Liver (tissue), 8 donors: ENCODE measurements at regions not wholly inside any gene's neighbourhood (a gene's known extent, or its start where the extent isn't known, plus 50 kb on each side); places are given as distances from the start of the nearest gene placed in this dataset.

Experiments used
- DNase-seq: peaks from one replicate; pipeline ENCODE4 v3.0.0-alpha.2; 2017; ENCODE audit warnings: low spot score
- H3K27ac ChIP-seq, 2 donors: one replicate each; pipeline ENCODE4 v1.7.0; 2013; ENCODE audit warnings: inconsistent platforms in 2 of 2, low read length in 2 of 2, control low read depth in 1 of 2, low read depth in 1 of 2, mild to moderate bottlenecking in 1 of 2
- H3K27me3 ChIP-seq, 4 donors: one replicate each; pipeline versions ENCODE4 v1.6.1 to v1.7.0; 2013; ENCODE audit warnings: low read length in 3 of 4, inconsistent platforms in 1 of 4, mild to moderate bottlenecking in 1 of 4, moderate library complexity in 1 of 4; ENCODE audit not compliant: control insufficient read depth in 4 of 4, insufficient read depth in 4 of 4
- H3K36me3 ChIP-seq, 4 donors: one replicate each; pipeline versions ENCODE4 v1.6.1 to v1.7.0; 2013; ENCODE audit warnings: low read length in 3 of 4, mild to moderate bottlenecking in 3 of 4, low read depth in 1 of 4, moderate library complexity in 1 of 4; ENCODE audit not compliant: control insufficient read depth in 4 of 4, insufficient read depth in 3 of 4
- H3K4me1 ChIP-seq, 4 donors: one replicate each; pipeline versions ENCODE4 v1.6.1 to v1.7.0; 2013; ENCODE audit warnings: low read length in 3 of 4, mild to moderate bottlenecking in 3 of 4, moderate library complexity in 1 of 4; ENCODE audit not compliant: control insufficient read depth in 4 of 4, insufficient read depth in 4 of 4
- H3K4me3 ChIP-seq, 3 donors: one replicate each; pipeline versions ENCODE4 v1.6.1 to v1.7.0; 2013; ENCODE audit warnings: low read length in 3 of 3, control low read depth in 1 of 3, low read depth in 1 of 3, mild to moderate bottlenecking in 1 of 3
- H3K9ac ChIP-seq, 2 donors: one replicate each; pipeline ENCODE4 v1.7.0; 2013; ENCODE audit warnings: low read length in 2 of 2, mild to moderate bottlenecking in 2 of 2, moderate library complexity in 2 of 2, control low read depth in 1 of 2, low read depth in 1 of 2
- H3K9me3 ChIP-seq, 4 donors: one replicate each; pipeline versions ENCODE4 v1.6.1 to v1.7.0; 2013; ENCODE audit warnings: low read length in 3 of 4; ENCODE audit not compliant: control insufficient read depth in 4 of 4
- ATF3 ChIP-seq: IDR thresholded peaks from 2 replicates; pipeline ENCODE4 v1.6.1; 2016; ENCODE audit warnings: antibody characterized with exemption
- EGR1 ChIP-seq, 2 donors: IDR thresholded peaks; 2 replicates each; pipeline ENCODE4 v1.6.1; 2016 to 2018; ENCODE audit warnings: antibody characterized with exemption in 2 of 2, low read depth in 2 of 2
- FOXA1 ChIP-seq: IDR thresholded peaks from 2 replicates; pipeline ENCODE4 v1.6.1; 2016; ENCODE audit warnings: antibody characterized with exemption
- GABPA ChIP-seq, 2 donors: IDR thresholded peaks in 1 of 2; conservative IDR thresholded peaks in 1 of 2; 2 replicates each; pipeline ENCODE4 v1.6.1; 2016; ENCODE audit warnings: antibody characterized with exemption in 2 of 2, mild to moderate bottlenecking in 1 of 2, moderate library complexity in 1 of 2
- HNF4G ChIP-seq: IDR thresholded peaks from 2 replicates; pipeline ENCODE4 v1.6.1; 2016; ENCODE audit warnings: antibody characterized with exemption
- RXRA ChIP-seq, 2 donors: IDR thresholded peaks; 2 replicates each; pipeline ENCODE4 v1.6.1; 2017 to 2018; ENCODE audit warnings: antibody characterized with exemption in 2 of 2, mild to moderate bottlenecking in 1 of 2
- SP1 ChIP-seq: IDR thresholded peaks from 2 replicates; pipeline ENCODE4 v1.6.1; 2018; ENCODE audit warnings: antibody characterized with exemption, mild to moderate bottlenecking
- TAF1 ChIP-seq: conservative IDR thresholded peaks from 2 replicates; pipeline ENCODE4 v1.6.1; 2016; ENCODE audit warnings: antibody characterized with exemption, mild to moderate bottlenecking
- WGBS: extraction: QIAGEN DNeasy Blood & Tissue Kit; methylation state at CpG from one replicate; pipeline ENCODE4 v1.1.7; 2013; 5-methylcytosine and 5-hydroxymethylcytosine counted together
- TF ChIP-seq, protein P1 (sequence below): IDR thresholded peaks from 2 replicates; pipeline ENCODE4 v1.6.1; 2016; ENCODE audit warnings: antibody characterized with exemption, mild to moderate bottlenecking
- TF ChIP-seq, protein P2 (sequence below): IDR thresholded peaks from 2 replicates; pipeline ENCODE4 v1.6.1; 2016; ENCODE audit warnings: antibody characterized with exemption
- TF ChIP-seq, protein P3 (sequence below): fragments of 150-350 bp; IDR thresholded peaks from 2 replicates; pipeline ENCODE4 v1.5.1; 2017; ENCODE audit warnings: improper control_type of control experiment, low read depth, low read length; ENCODE audit not compliant: missing input control
- donor health status: healthy.
- donor health status: healthy.
- donor health status: healthy.
- donor health status: healthy.
- donor health status: healthy.

DNA sequence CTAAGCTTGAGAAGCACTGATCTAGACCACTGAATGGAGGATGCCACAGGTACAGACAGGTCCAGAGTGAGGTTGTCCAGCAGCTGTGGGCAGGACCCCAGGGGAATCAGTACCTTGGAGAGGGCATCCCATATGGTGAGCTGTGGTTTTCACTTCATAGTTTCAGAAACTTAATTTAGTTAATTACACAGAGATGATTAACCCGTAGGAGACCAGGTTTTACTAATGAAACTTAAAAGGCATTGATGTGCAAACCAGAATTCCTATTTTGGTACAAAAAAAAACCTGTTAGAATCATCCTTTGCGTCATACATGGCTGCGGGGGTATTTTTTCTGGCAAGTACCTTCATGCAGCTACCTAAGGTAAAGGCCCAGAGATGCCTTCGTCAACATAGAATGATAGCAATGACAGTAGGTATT lies 159.3 kb downstream of the DACT1 start:
- no peaks in the 10 kb centered on the region for H3K27me3 ChIP-seq
- H3K4me3 ChIP-seq, result no peak overlapping the region
- H3K9me3 ChIP-seq, result no peaks in the 10 kb centered on the region
- H3K36me3 ChIP-seq, result no peaks in the 10 kb centered on the region
- no peak for TF ChIP-seq GABPA (IDR thresholded peaks at IDR 0.05 in 1 of 2, conservative IDR thresholded peaks at IDR 0.05 in 1 of 2)
- TF ChIP-seq, protein P1, sequence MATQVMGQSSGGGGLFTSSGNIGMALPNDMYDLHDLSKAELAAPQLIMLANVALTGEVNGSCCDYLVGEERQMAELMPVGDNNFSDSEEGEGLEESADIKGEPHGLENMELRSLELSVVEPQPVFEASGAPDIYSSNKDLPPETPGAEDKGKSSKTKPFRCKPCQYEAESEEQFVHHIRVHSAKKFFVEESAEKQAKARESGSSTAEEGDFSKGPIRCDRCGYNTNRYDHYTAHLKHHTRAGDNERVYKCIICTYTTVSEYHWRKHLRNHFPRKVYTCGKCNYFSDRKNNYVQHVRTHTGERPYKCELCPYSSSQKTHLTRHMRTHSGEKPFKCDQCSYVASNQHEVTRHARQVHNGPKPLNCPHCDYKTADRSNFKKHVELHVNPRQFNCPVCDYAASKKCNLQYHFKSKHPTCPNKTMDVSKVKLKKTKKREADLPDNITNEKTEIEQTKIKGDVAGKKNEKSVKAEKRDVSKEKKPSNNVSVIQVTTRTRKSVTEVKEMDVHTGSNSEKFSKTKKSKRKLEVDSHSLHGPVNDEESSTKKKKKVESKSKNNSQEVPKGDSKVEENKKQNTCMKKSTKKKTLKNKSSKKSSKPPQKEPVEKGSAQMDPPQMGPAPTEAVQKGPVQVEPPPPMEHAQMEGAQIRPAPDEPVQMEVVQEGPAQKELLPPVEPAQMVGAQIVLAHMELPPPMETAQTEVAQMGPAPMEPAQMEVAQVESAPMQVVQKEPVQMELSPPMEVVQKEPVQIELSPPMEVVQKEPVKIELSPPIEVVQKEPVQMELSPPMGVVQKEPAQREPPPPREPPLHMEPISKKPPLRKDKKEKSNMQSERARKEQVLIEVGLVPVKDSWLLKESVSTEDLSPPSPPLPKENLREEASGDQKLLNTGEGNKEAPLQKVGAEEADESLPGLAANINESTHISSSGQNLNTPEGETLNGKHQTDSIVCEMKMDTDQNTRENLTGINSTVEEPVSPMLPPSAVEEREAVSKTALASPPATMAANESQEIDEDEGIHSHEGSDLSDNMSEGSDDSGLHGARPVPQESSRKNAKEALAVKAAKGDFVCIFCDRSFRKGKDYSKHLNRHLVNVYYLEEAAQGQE, result peak; percentile 96
- no peak overlapping the region for H3K27ac ChIP-seq
- 85% methylated on average over 4 of the region's 4 CpGs for WGBS
- H3K9ac ChIP-seq, result no peak overlapping the region
- peaks cover 0 to 9% (median 4%) of the 10 kb centered on the region in 4 donors for H3K4me1 ChIP-seq
- DNase-seq, result no peak

DNA sequence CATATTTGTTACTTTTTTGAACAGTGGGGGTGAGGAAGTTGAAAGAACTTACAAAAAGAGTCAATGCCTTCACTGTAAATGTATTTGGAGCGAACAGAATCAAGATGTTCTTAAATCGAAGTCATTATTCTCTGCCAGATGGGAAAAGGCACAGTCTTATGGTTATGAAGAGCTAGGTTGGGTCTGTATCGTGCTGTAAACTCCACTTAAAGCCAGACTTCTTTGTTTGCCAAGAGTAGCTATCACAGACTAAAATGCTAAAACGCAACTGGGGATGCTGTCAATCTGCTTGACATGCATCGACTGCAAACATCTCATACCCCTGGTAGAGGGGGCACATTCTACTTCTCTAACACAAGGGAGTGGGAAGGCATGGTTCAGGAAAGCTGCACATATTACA lies 160.4 kb downstream of the DACT1 start:
- Histone ChIP-seq H3K4me1 (peaks cover 0 to 9% (median 4%) of the 10 kb centered on the region in 4 donors), H3K36me3 (no peaks in the 10 kb centered on the region), H3K9me3 (no peaks in the 10 kb centered on the region), H3K9ac (no peak overlapping the region), H3K4me3 (no peak overlapping the region), H3K27me3 (no peaks in the 10 kb centered on the region), H3K27ac (no peak overlapping the region)
- DNase-seq, result no peak
- TF ChIP-seq HNF4G (no peak), FOXA1 (no peak), GABPA (IDR thresholded peaks at IDR 0.05 in 1 of 2, conservative IDR thresholded peaks at IDR 0.05 in 1 of 2) (no peak)
- TF ChIP-seq, protein P2, sequence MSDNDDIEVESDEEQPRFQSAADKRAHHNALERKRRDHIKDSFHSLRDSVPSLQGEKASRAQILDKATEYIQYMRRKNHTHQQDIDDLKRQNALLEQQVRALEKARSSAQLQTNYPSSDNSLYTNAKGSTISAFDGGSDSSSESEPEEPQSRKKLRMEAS, result no peak
- 83% methylated on average over 5 of the region's 5 CpGs for WGBS

GRCh38 chr14:58801086-58801485 lies 163.3 kb downstream of the DACT1 start:
- Histone ChIP-seq H3K4me1 (peaks cover 0 to 9% (median 4%) of the 10 kb centered on the region in 4 donors), H3K27ac (no peak overlapping the region), H3K9me3 (no peaks in the 10 kb centered on the region), H3K9ac (no peak overlapping the region), H3K27me3 (no peaks in the 10 kb centered on the region), H3K36me3 (no peaks in the 10 kb centered on the region), H3K4me3 (no peak overlapping the region)
- no peak for TF ChIP-seq EGR1 (IDR thresholded peaks at IDR 0.05; ENCODE audit: low read depth in 2 of 2)
- TF ChIP-seq, protein P3, sequence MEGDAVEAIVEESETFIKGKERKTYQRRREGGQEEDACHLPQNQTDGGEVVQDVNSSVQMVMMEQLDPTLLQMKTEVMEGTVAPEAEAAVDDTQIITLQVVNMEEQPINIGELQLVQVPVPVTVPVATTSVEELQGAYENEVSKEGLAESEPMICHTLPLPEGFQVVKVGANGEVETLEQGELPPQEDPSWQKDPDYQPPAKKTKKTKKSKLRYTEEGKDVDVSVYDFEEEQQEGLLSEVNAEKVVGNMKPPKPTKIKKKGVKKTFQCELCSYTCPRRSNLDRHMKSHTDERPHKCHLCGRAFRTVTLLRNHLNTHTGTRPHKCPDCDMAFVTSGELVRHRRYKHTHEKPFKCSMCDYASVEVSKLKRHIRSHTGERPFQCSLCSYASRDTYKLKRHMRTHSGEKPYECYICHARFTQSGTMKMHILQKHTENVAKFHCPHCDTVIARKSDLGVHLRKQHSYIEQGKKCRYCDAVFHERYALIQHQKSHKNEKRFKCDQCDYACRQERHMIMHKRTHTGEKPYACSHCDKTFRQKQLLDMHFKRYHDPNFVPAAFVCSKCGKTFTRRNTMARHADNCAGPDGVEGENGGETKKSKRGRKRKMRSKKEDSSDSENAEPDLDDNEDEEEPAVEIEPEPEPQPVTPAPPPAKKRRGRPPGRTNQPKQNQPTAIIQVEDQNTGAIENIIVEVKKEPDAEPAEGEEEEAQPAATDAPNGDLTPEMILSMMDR, result no peak
- no peak for TF ChIP-seq TAF1
- no peak for TF ChIP-seq SP1
- TF ChIP-seq RXRA (IDR thresholded peaks at IDR 0.05), result no peak
- TF ChIP-seq ATF3, result no peak
- no peak for DNase-seq
